OCI-LY3 (cell line): ENCODE measurements at regions not wholly inside any gene's neighbourhood (a gene's known extent, or its start where the extent isn't known, plus 50 kb on each side); places are given as distances from the start of the nearest gene placed in this dataset.

ENCODE experiments used
- H2AFZ ChIP-seq: fragments of 200-600, 300-600 bp; shearing (Covaris generic); 2 replicates; pipeline ENCODE4 v1.6.0; 2014; ENCODE audit warnings: antibody characterized with exemption, low read depth, low read length
- H3K27ac ChIP-seq: fragments of 200-600, 300-600 bp; sonication (generic); 2 replicates; pipeline ENCODE4 v1.5.1; 2014; ENCODE audit warnings: mild to moderate bottlenecking, low read length, moderate library complexity, mixed read lengths
- H3K27me3 ChIP-seq: fragments of 200-600, 300-600 bp; sonication (generic); 2 replicates; pipeline ENCODE4 v1.6.1; 2014; ENCODE audit warnings: low read depth, low read length, mixed read lengths
- H3K36me3 ChIP-seq: fragments of 200-600, 300-600 bp; sonication (generic); replicated peaks from 2 replicates; pipeline ENCODE3; 2014; ENCODE audit warnings: low read depth, low read length, mixed read lengths
- H3K4me1 ChIP-seq: fragments of 300-600, 200-600 bp; sonication (generic); 2 replicates; pipeline ENCODE4 v1.6.1; 2014; ENCODE audit warnings: low read length, mixed read lengths
- H3K4me2 ChIP-seq: fragments of 200-600, 300-600 bp; sonication (generic); 2 replicates; pipeline ENCODE4 v1.6.1; 2014; ENCODE audit warnings: low read length, mixed read lengths
- H3K4me3 ChIP-seq: fragments of 300-600, 200-600 bp; sonication (generic); 2 replicates; pipeline ENCODE4 v1.5.1; 2014; ENCODE audit warnings: antibody characterized with exemption, mild to moderate bottlenecking, low read length, moderate library complexity
- H3K79me2 ChIP-seq: fragments of 300-600, 200-600 bp; shearing (Covaris generic); 2 replicates; pipeline ENCODE4 v1.6.1; 2014; ENCODE audit warnings: mild to moderate bottlenecking, low read length, mixed read lengths
- H3K9ac ChIP-seq: fragments of 300-600, 200-600 bp; shearing (Covaris generic); 2 replicates; pipeline ENCODE4 v1.6.0; 2014; ENCODE audit warnings: mild to moderate bottlenecking, low read length, moderate library complexity
- H3K9me3 ChIP-seq: fragments of 200-600, 300-600 bp; shearing (Covaris generic); 2 replicates; pipeline ENCODE4 v1.6.1; 2014; ENCODE audit warnings: low read length, mixed read lengths; ENCODE audit not compliant: insufficient read depth
- H4K20me1 ChIP-seq: fragments of 200-600, 300-600 bp; sonication (generic); 2 replicates; pipeline ENCODE4 v1.6.1; 2016; ENCODE audit warnings: low read length, mixed read lengths; ENCODE audit not compliant: insufficient read depth
- CTCF ChIP-seq: fragments of 200-600, 300-600 bp; sonication (generic); IDR thresholded peaks from 2 replicates; pipeline ENCODE4 v1.5.1; 2014; ENCODE audit warnings: antibody characterized with exemption, low read length, low read depth
- EZH2phosphoT487 ChIP-seq: fragments of 200-600 bp; shearing (Covaris generic); IDR thresholded peaks from 2 replicates; pipeline ENCODE4 v1.6.1; 2018; ENCODE audit warnings: antibody characterized with exemption, mixed run types, low read depth

GRCh38 chr13:56700324-56700723, 440.4 kb upstream of the PRR20A start:
- no peaks in the 10 kb centered on the region for H3K27me3 ChIP-seq
- no peaks in the 10 kb centered on the region for H3K4me1 ChIP-seq
- H3K9ac ChIP-seq: no peak overlapping the region
- H3K36me3 ChIP-seq: no peaks in the 10 kb centered on the region
- no peak overlapping the region for H3K4me3 ChIP-seq
- no peaks in the 10 kb centered on the region for H4K20me1 ChIP-seq
- H3K27ac ChIP-seq: no peak overlapping the region
- TF ChIP-seq EZH2phosphoT487 (no peak), CTCF (no peak)
- H2AFZ ChIP-seq: peak overlapping the region; percentile 33
- H3K4me2 ChIP-seq: no peak overlapping the region
- no peaks in the 10 kb centered on the region for H3K9me3 ChIP-seq
- no peaks in the 10 kb centered on the region for H3K79me2 ChIP-seq

- no peak overlapping the region for H3K4me2 ChIP-seq
- no peak overlapping the region for H2AFZ ChIP-seq
- H3K27ac ChIP-seq: no peak overlapping the region
- H3K4me3 ChIP-seq: no peak overlapping the region
- no peaks in the 10 kb centered on the region for H4K20me1 ChIP-seq
- no peaks in the 10 kb centered on the region for H3K36me3 ChIP-seq
- no peaks in the 10 kb centered on the region for H3K79me2 ChIP-seq
- no peak overlapping the region for H3K9ac ChIP-seq
- no peaks in the 10 kb centered on the region for H3K27me3 ChIP-seq
- TF ChIP-seq CTCF: no peak
- TF ChIP-seq EZH2phosphoT487: no peak
- no peaks in the 10 kb centered on the region for H3K4me1 ChIP-seq
- no peaks in the 10 kb centered on the region for H3K9me3 ChIP-seq
Measured at GRCh38 chr13:56706485-56706884, 434.2 kb upstream of the PRR20A start.

GRCh38 chr13:56713656-56714055, 427.1 kb upstream of the PRR20A start:
- Histone ChIP-seq H3K4me3 (no peak overlapping the region), H3K36me3 (no peaks in the 10 kb centered on the region), H2AFZ (no peak overlapping the region), H3K9me3 (no peaks in the 10 kb centered on the region), H3K4me2 (no peak overlapping the region), H4K20me1 (no peaks in the 10 kb centered on the region), H3K27ac (no peak overlapping the region), H3K79me2 (no peaks in the 10 kb centered on the region), H3K9ac (no peak overlapping the region), H3K27me3 (no peaks in the 10 kb centered on the region), H3K4me1 (no peaks in the 10 kb centered on the region)
- TF ChIP-seq CTCF: no peak
- TF ChIP-seq EZH2phosphoT487: no peak

- Histone ChIP-seq H3K79me2 (no peaks in the 10 kb centered on the region), H3K4me1 (no peaks in the 10 kb centered on the region), H4K20me1 (no peaks in the 10 kb centered on the region), H3K27ac (no peak overlapping the region), H2AFZ (peak overlapping the region; percentile 17; the same call in 1 of the 2 replicates), H3K36me3 (no peaks in the 10 kb centered on the region), H3K27me3 (no peaks in the 10 kb centered on the region), H3K4me2 (no peak overlapping the region), H3K9me3 (no peaks in the 10 kb centered on the region), H3K4me3 (no peak overlapping the region), H3K9ac (no peak overlapping the region)
- TF ChIP-seq CTCF: no peak
- no peak for TF ChIP-seq EZH2phosphoT487
Measured at GRCh38 chr13:56718791-56719190, 421.9 kb upstream of the PRR20A start.
